Midbrain (tissue), 1 donor: ENCODE measurements at regions not wholly inside any gene's neighbourhood (a gene's known extent, or its start where the extent isn't known, plus 50 kb on each side); places are given as distances from the start of the nearest gene placed in this dataset.

Experiments
- DNase-seq: peaks from one replicate; lab custom pipeline; 2025; lab: John Stamatoyannopoulos, UW

- no peak for DNase-seq
Observed at GRCh38 chr9:1267141-1267570, 217.0 kb downstream of the DMRT2 start.

DNA sequence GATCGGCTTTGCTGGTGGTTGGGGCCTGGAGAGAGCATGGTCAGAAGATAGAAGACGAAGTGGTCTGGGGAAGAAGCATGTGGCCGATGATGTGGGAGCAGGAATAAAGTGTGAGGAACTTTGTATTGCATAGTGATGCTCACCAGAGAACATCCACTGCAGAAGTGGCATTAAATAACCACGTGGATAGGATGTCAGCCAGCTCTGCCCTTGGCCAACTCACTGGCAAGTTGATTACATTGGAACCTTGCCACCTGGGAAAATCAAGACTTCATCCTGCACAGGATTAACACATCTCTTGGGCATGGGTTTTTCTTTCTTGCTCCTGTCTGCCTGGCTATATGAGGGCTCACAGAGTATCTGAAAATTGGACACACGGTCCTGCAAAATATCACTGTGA is 217.4 kb downstream of the DMRT2 start:
- DNase-seq, result no peak

DNA sequence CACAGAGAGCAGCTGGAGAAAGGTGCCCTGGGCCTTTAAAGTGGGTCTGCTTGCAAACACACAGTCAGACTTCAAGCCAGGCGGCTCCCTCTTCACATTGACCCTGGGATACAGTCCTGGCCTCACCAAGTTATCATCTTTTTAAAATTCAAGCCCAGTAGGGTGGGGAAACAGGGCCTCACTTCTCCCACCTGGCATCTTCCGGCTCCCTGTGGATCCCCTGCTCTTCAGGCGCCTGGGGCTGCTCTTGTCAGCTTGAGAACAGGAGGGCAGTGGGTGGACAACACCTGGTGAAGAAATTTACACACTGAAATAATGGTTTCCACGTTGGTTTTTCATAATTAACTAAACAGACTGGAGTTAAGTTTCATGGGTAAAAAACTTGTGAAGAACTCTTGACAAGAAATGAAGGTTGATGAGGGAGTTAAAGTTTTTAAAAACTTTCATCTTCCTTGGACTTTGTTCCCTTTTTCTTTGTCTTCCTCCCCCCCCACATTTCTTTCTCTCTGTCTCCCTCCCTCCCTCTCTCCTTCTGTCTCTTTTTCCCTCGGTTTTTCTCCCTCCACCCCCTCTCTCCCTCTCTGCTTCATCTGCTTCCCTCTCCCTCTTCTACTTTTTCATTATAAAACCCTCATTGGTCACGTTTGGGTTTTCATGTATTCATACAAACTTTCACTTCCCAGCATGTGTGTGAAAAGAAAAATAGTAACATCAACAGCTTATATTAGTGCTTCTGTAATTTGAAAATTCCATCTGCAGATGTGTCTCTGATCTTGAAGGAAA is 219.6 kb downstream of the DMRT2 start:
- no peak for DNase-seq

- DNase-seq, result no peak
Observed at GRCh38 chr9:1271367-1271766, 221.2 kb downstream of the DMRT2 start.

DNA sequence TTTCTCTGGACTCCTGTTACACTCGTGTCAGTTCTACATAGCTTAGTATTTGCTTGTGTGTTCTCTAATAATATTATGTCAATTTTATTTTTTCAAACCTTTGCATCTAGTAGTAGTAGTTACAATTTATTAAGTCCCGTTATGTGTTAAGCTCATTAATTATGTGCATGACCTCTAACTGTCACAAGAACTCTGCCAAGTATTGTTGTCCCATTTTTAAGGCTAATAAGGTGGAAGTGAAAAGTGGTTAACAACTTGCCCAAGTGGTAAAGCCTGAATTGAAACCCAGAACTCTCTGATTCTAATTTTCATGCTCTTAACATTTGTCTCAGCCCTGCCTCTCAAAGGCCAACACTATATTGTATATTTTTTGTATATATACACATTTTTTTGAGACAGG is 221.6 kb downstream of the DMRT2 start:
- no peak for DNase-seq

- DNase-seq, result no peak
Observed at GRCh38 chr9:1272488-1272887, 222.3 kb downstream of the DMRT2 start.

- no peak for DNase-seq
Observed at GRCh38 chr9:1273859-1274258, 223.7 kb downstream of the DMRT2 start.

DNA sequence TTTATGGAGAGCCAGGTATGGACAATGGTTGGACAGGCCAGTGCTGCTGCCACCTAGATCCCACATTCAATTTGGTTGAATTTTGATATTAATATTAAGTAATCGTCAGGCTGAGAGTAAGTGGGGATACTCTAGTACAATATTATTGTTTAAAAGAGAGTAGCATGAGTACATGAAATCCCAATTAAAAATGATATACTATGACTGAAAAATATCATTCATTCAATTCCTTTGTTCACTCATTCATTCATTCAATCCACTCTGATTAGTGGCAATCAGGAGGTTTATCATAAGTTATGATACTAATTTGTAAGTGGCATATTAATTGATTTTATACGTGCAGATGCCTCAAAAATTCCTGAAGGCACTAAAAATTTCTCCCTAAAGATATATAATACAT is 224.2 kb downstream of the DMRT2 start:
- DNase-seq, result no peak

DNA sequence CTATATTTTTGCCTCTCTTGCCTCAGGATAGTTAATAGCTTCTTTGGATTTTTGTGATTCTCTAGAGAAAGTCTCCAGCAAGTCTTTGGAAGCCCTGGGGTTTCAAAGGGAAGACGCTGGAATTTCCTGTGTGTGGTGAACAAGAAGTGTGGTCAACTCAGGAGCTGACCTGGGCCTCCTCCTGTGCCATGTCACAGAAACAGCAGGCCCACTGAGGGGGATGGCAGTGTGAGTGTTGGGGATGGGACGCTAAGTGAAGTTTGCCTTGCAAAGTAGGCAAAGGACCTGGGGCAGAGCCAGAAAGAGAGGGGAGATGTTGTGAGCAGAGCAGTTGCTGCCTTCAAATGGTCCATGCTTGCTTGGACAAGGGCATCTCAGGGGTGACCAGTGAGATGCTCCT is 226.3 kb downstream of the DMRT2 start:
- no peak for DNase-seq

DNA sequence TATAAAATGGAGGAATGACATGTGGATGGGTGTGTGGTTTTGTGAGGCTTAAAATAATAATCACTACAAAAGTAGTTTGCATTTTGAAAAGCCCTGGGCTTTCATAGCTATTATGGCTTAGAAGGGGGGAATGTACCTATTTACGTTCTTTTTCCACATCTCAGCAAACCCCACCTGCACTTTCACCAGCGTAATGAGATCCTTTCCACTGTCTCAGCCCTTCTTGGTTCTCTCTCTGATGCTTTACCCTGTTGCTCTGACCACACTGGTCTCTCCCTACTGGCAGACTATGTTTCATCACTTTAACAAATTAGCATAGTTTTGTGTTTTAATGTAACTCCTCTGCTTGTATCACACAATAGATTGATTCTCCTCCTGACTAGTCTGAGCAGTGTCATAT is 234.6 kb downstream of the DMRT2 start:
- no peak for DNase-seq

GRCh38 chr9:1285526-1285925 is 235.4 kb downstream of the DMRT2 start:
- no peak for DNase-seq

DNA sequence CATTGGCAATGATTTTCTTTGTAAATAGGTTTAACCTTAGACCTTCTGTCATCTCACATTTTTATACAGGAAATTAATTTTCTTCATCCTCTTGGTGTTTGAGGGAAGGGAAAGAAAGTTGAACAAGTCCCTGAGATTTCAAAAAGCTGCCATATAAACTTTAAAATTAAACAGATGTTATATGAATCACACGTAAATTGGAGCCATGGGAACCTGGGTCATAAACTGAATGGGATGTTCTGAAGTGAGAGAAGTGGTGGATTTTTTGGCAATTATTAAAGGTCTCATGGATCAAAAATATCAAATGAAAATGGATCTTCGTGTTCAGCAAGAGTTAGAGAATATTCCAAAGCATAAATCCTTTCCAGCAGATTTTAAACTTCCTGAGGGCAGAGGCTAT is 242.2 kb downstream of the DMRT2 start:
- no peak for DNase-seq

DNA sequence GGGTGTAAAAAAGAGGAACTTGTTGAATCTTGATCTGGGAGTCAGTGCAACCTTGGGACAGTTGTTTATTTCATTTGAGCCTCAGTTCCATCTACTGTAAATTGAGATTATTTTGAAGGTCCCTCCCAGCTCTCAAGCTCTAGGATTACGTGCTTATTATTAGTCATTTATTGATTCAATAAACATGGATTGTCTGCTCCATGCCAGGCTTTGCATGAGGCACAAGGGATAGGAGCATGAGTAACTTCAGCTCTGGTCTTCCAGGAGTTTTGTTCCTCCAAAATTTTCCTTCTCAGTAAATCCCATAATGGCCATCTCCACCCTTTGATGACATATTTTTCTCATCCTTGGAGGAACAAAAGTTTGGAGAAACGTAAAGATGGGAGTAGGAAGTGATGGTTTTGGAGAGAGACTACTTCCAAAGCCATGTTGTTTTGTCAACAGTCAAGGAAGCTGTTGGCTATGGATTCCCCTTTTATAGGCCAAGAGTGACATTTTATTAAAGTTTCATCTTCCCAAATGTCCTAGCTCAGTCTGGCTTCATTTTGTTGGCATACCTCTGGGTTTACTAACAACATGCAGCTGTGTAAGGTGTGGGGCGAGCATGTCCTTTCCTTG is 244.6 kb downstream of the DMRT2 start:
- DNase-seq, result no peak

DNA sequence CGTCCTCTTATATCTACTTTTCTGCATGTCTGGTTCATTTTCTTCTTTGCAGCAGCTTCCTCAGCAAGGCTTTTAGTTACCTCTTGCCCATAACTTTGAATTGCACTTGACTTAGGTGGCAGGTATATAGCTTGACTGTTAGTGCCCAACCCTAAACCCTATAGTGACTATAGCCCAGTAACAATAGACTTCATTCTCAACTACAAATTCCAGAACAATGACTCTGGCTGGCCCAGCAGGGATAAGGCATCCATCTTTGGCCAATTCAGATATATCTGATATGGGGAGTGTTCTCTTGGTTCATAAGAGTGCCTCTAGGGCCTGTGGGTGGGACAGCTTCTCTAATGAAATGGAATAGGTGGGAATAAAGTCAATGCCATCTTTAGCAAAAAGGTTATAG is 246.2 kb downstream of the DMRT2 start:
- DNase-seq, result no peak

GRCh38 chr9:1298046-1298445 is 247.9 kb downstream of the DMRT2 start:
- no peak for DNase-seq

GRCh38 chr9:1300941-1301340 is 250.8 kb downstream of the DMRT2 start:
- DNase-seq, result no peak

- no peak for DNase-seq
Observed at GRCh38 chr9:1303932-1304331, 253.8 kb downstream of the DMRT2 start.

DNA sequence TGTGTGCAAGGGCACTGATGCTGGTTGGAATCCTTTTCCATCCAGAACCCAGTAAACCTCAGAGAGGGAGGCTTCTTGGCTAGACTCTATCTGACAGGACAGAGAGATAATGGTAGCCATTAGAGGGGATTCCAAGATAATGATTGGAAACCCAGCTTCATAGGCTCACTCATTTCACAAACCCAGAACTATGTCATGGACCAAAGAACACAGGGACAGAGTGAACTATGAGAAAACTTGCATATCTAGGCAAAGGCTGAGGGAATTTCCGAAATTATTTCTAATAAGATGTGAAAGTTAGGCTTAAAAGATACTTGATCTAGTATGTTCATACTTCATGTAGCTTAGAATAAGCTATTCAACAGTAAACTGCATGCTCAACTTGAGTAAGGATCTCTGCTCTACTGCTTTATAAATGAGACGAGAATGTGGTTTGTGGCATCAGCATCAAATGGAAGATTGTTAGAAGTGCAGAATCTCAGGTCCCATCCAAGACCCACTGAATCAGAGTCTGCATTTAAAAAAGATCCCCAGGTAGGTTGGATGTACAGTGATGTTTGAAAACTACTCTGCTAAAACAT is 261.4 kb downstream of the DMRT2 start:
- no peak for DNase-seq

- no peak for DNase-seq
Observed at GRCh38 chr9:1319436-1319835, 269.3 kb downstream of the DMRT2 start.

DNA sequence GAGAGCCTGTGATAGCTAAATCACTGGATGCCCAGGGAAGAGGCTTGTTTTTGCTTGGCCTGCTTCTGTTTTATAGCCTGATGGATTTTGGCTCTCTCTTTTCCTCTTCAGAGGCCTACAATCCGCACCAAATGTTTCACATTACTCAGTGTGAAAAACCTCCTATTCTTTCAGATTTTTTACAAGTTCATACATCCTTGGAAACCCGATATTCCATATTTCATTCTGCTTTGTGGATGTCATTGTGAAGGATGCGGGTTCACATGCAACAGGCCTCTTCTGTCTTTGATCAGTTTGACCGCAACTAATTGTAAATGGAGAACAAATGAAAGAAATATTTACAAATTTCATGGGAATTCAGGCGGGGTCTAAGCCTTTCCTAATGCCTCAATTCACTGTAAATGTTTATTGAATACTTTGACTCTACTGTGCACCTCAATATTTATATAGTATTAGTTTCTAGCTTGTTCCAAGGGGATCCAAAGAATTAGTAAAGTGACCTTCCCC is 269.9 kb downstream of the DMRT2 start:
- DNase-seq, result no peak

DNA sequence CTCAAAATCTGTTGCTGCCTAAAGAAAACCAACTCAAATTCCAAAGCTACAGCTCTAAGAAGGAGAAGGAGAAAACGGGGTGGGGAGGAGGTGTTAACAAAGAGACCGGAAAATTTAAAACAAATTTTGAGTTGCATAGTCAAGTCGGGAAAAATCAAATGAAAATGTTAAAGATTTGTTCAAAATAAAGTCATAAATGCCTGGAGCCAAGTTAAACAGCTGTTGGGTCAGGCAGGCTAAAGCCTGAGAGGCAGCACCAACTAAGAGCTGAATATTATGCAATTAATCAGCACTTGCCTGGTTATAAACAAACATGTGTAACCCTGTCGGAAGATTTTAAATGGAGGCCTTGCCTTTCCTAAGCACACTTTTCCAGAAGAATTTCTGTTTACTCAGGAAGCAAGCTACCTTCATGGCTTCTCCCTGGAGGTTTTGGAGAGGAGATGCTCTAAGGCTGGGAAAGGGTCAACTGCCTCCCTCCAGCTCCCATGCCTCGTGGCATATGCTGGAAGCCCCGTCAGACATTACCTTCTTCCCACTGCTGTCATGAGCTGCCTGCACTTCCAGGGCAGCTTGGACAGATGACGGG is 270.5 kb downstream of the DMRT2 start:
- DNase-seq, result no peak

- no peak for DNase-seq
Observed at GRCh38 chr9:1327467-1327866, 277.3 kb downstream of the DMRT2 start.

DNA sequence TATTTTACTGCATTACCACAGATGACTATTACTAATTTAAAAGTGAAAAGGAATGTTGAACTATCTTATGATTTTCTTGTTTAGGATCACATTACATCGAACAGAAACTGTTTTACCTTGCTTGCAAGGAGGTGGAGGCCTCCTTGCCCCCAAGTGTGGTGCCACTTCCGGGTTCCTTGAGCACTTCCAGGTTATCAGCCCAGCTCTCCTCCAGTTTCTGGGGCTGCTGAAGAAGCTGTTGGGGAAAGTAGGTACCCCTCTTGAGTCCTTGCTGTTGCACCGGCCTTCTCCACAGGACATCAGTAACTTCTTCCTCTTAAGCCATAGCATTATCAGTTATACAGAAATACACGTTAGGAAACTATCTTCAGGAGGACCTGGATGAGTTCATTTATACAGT is 278.2 kb downstream of the DMRT2 start:
- DNase-seq, result no peak
